KMS-11 (cell line): ENCODE measurements at regions not wholly inside any gene's neighbourhood (a gene's known extent, or its start where the extent isn't known, plus 50 kb on each side); places are given as distances from the start of the nearest gene placed in this dataset.
"Not testable (repeated sequence)": the region's sequence is repeated elsewhere in the genome, so short reads cannot be mapped to it uniquely, and the experiment has no call there.

Source experiments
- H2AFZ ChIP-seq: fragments of 200-600 bp; sonication (generic); 2 replicates; pipeline ENCODE4 v1.6.1; 2016; ENCODE audit warnings: antibody characterized with exemption, mixed run types, low read depth
- H3K27ac ChIP-seq: fragments of 200-600 bp; sonication (generic); 2 replicates; pipeline ENCODE4 v1.6.1; 2016; ENCODE audit warnings: mild to moderate bottlenecking, mixed run types
- H3K27me3 ChIP-seq: fragments of 200-600 bp; sonication (generic); 2 replicates; pipeline ENCODE4 v1.6.1; 2017; ENCODE audit warnings: mild to moderate bottlenecking, low read depth, mixed run types, moderate library complexity; ENCODE audit not compliant: insufficient read depth
- H3K36me3 ChIP-seq: fragments of 200-600 bp; sonication (generic); 2 replicates; pipeline ENCODE4 v1.6.1; 2017; ENCODE audit warnings: mild to moderate bottlenecking, mixed run types; ENCODE audit not compliant: insufficient read depth
- H3K4me1 ChIP-seq: fragments of 200-600 bp; sonication (generic); 2 replicates; pipeline ENCODE4 v1.6.1; 2016; ENCODE audit warnings: mild to moderate bottlenecking, low read depth, mixed run types; ENCODE audit not compliant: poor library complexity, severe bottlenecking
- H3K4me2 ChIP-seq: fragments of 200-600 bp; sonication (generic); 2 replicates; pipeline ENCODE4 v1.7.0; 2016; ENCODE audit warnings: mild to moderate bottlenecking, mixed run types
- H3K4me3 ChIP-seq: fragments of 200-600 bp; sonication (generic); IDR thresholded peaks from 2 replicates; pipeline ENCODE4 v1.6.1; 2017; ENCODE audit warnings: low read depth, low read length, mixed read lengths; ENCODE audit not compliant: insufficient read depth
- H3K79me2 ChIP-seq: fragments of 200-600 bp; sonication (generic); 2 replicates; pipeline ENCODE4 v1.6.1; 2016; ENCODE audit warnings: low read depth, mixed run types; ENCODE audit not compliant: insufficient read depth
- H3K9ac ChIP-seq: fragments of 200-600 bp; sonication (generic); 2 replicates; pipeline ENCODE4 v1.6.1; 2016; ENCODE audit warnings: mild to moderate bottlenecking, mixed run types
- H4K20me1 ChIP-seq: fragments of 200-600 bp; sonication (generic); 2 replicates; pipeline ENCODE4 v1.6.1; 2016; ENCODE audit warnings: mild to moderate bottlenecking, mixed run types; ENCODE audit not compliant: insufficient read depth
- CTCF ChIP-seq: fragments of 200-600 bp; sonication (generic); conservative IDR thresholded peaks from 2 replicates; pipeline ENCODE4 v1.6.1; 2017; ENCODE audit warnings: low read depth, mild to moderate bottlenecking, antibody characterized with exemption, low read length, moderate library complexity, mixed read lengths

- H3K36me3 ChIP-seq = not testable (repeated sequence)
These were observed 50.4 kb upstream of the TTC34 start for GRCh38 chr1:2851918-2852317.

DNA sequence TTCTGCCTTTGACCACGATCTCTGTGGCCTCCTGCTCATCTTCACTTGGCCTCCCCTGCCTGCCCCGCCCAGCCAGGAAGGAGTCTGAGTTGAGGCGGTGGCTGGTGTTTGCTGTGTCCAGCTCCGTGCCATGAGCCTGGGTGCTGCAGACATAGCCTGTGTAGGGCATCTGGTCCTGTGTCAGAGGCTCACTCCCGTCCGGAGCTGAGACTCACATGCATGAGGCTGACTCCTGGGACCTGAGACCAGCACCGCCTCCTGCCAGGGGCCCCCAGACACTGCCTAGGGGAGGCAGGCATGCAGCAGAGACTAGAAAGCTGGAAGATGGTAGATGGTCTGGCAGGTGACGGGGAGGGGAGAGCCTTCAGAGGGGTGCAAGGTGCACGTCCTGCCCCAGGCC lies 52.2 kb upstream of the TTC34 start:
- H3K27ac ChIP-seq = no peak overlapping the region
- H3K4me3 ChIP-seq = no peak overlapping the region
- H3K27me3 ChIP-seq = peaks cover 37% of the 10 kb centered on the region
- no peak for TF ChIP-seq CTCF
- no peaks in the 10 kb centered on the region for H3K4me1 ChIP-seq
- H2AFZ ChIP-seq = no peak overlapping the region
- no peaks in the 10 kb centered on the region for H3K79me2 ChIP-seq
- no peaks in the 10 kb centered on the region for H4K20me1 ChIP-seq
- H3K36me3 ChIP-seq = no peaks in the 10 kb centered on the region
- no peak overlapping the region for H3K4me2 ChIP-seq
- H3K9ac ChIP-seq = no peak overlapping the region

More at GRCh38 chr1:2851918-2852317, 50.4 kb upstream of the TTC34 start:
- not testable (repeated sequence) for H3K79me2 ChIP-seq, H2AFZ ChIP-seq, H3K4me3 ChIP-seq, H3K4me1 ChIP-seq, H3K4me2 ChIP-seq, H4K20me1 ChIP-seq, H3K9ac ChIP-seq, H3K27ac ChIP-seq
- peaks cover 40% of the 10 kb centered on the region for H3K27me3 ChIP-seq

- no peak overlapping the region for H3K4me3 ChIP-seq
- peaks cover 37% of the 10 kb centered on the region for H3K27me3 ChIP-seq
- H3K79me2 ChIP-seq = no peaks in the 10 kb centered on the region
- no peak overlapping the region for H2AFZ ChIP-seq
- H4K20me1 ChIP-seq = no peaks in the 10 kb centered on the region
- no peak overlapping the region for H3K9ac ChIP-seq
- TF ChIP-seq CTCF = no peak
- H3K4me2 ChIP-seq = no peak overlapping the region
- no peaks in the 10 kb centered on the region for H3K4me1 ChIP-seq
- no peak overlapping the region for H3K27ac ChIP-seq
- H3K36me3 ChIP-seq = no peaks in the 10 kb centered on the region
These were observed 52.7 kb upstream of the TTC34 start for GRCh38 chr1:2854151-2854550.

GRCh38 chr1:2854611-2855010 lies 53.1 kb upstream of the TTC34 start:
- H3K27me3 ChIP-seq = peaks cover 35% of the 10 kb centered on the region
- no peak overlapping the region for H3K4me2 ChIP-seq
- H4K20me1 ChIP-seq = no peaks in the 10 kb centered on the region
- H3K4me1 ChIP-seq = no peaks in the 10 kb centered on the region
- no peak overlapping the region for H3K27ac ChIP-seq
- H3K79me2 ChIP-seq = no peaks in the 10 kb centered on the region
- no peak overlapping the region for H3K4me3 ChIP-seq
- no peak overlapping the region for H3K9ac ChIP-seq
- H2AFZ ChIP-seq = no peak overlapping the region
- TF ChIP-seq CTCF = no peak
- no peaks in the 10 kb centered on the region for H3K36me3 ChIP-seq

- Histone ChIP-seq H3K79me2 (no peaks in the 10 kb centered on the region), H3K4me2 (no peak overlapping the region), H2AFZ (no peak overlapping the region), H3K27ac (no peak overlapping the region), H3K4me3 (no peak overlapping the region), H3K4me1 (no peaks in the 10 kb centered on the region), H3K36me3 (no peaks in the 10 kb centered on the region), H3K27me3 (peaks cover 27% of the 10 kb centered on the region), H4K20me1 (no peaks in the 10 kb centered on the region), H3K9ac (no peak overlapping the region)
- TF ChIP-seq CTCF = no peak
These were observed 53.9 kb upstream of the TTC34 start for GRCh38 chr1:2855206-2856065.
